CMK (cell line): ENCODE measurements at regions not wholly inside any gene's neighbourhood (a gene's known extent, or its start where the extent isn't known, plus 50 kb on each side); places are given as distances from the start of the nearest gene placed in this dataset.
A peak's percentile ranks its signal among the peaks of the same experiment; 100 is the strongest.
"Not testable (repeated sequence)": the region's sequence is repeated elsewhere in the genome, so short reads cannot be mapped to it uniquely, and the experiment has no call there.

Experiments
- DNase-seq: peaks from one replicate; pipeline ENCODE4 v3.0.0-alpha.2; 2010; ENCODE audit warnings: low read depth

- no peak for DNase-seq
These were observed 1106.4 kb upstream of the INTU start for GRCh38 chr4:126526335-126526734.

GRCh38 chr4:126529997-126530396 is 1102.8 kb upstream of the INTU start:
- DNase-seq = no peak

- no peak for DNase-seq
These were observed 1101.7 kb upstream of the INTU start for GRCh38 chr4:126530996-126531585.

- no peak for DNase-seq
These were observed 1100.2 kb upstream of the INTU start for GRCh38 chr4:126532527-126532926.

GRCh38 chr4:126533146-126533805 is 1099.5 kb upstream of the INTU start:
- DNase-seq = no peak

GRCh38 chr4:126539771-126540170 is 1093.0 kb upstream of the INTU start:
- no peak for DNase-seq

GRCh38 chr4:126541820-126542219 is 1090.9 kb upstream of the INTU start:
- no peak for DNase-seq

- DNase-seq = no peak
These were observed 1088.5 kb upstream of the INTU start for GRCh38 chr4:126544276-126544675.

- DNase-seq = not testable (repeated sequence)
These were observed 1086.6 kb upstream of the INTU start for GRCh38 chr4:126546197-126546596.

GRCh38 chr4:126547352-126547751 is 1085.4 kb upstream of the INTU start:
- DNase-seq = no peak

- no peak for DNase-seq
These were observed 1083.9 kb upstream of the INTU start for GRCh38 chr4:126548890-126549289.

- no peak for DNase-seq
These were observed 1080.4 kb upstream of the INTU start for GRCh38 chr4:126552321-126552720.

GRCh38 chr4:126553248-126553647 is 1079.5 kb upstream of the INTU start:
- DNase-seq = no peak

- DNase-seq = peak; percentile 37
These were observed 1074.2 kb upstream of the INTU start for GRCh38 chr4:126558596-126558995.

- DNase-seq = no peak
These were observed 1072.8 kb upstream of the INTU start for GRCh38 chr4:126559961-126560360.

GRCh38 chr4:126560794-126561193 is 1072.0 kb upstream of the INTU start:
- no peak for DNase-seq

GRCh38 chr4:126563389-126563788 is 1069.4 kb upstream of the INTU start:
- no peak for DNase-seq

- no peak for DNase-seq
These were observed 1068.4 kb upstream of the INTU start for GRCh38 chr4:126564283-126564854.

- no peak for DNase-seq
These were observed 1063.8 kb upstream of the INTU start for GRCh38 chr4:126568652-126569570.

GRCh38 chr4:126572264-126572663 is 1060.5 kb upstream of the INTU start:
- peak; percentile 89 for DNase-seq

- DNase-seq = no peak
These were observed 1050.0 kb upstream of the INTU start for GRCh38 chr4:126582737-126583136.

GRCh38 chr4:126583509-126583908 is 1049.2 kb upstream of the INTU start:
- DNase-seq = peak; percentile 22

GRCh38 chr4:126591583-126591982 is 1041.2 kb upstream of the INTU start:
- DNase-seq = no peak
